K562 (cell line): ENCODE measurements at regions not wholly inside any gene's neighbourhood (a gene's known extent, or its start where the extent isn't known, plus 50 kb on each side); places are given as distances from the start of the nearest gene placed in this dataset.

Source experiments
- CHD7 ChIP-seq: fragments of 200-600 bp; sonication (generic); IDR thresholded peaks from one replicate; pipeline ENCODE4 v1.6.1; 2012; ENCODE audit warnings: mild to moderate bottlenecking, low read depth, low read length, inconsistent platforms
- CREB5 ChIP-seq: fragments of 250-450 bp; sonication (Bioruptor Pico); IDR thresholded peaks from 2 replicates; pipeline ENCODE4 v1.5.0; 2020; ENCODE audit warnings: mild to moderate bottlenecking
- PBX2 ChIP-seq, 2 experiments: IDR thresholded peaks in 1 of 2; conservative IDR thresholded peaks in 1 of 2; 2 replicates each; pipeline ENCODE4 v1.6.1; 2016; ENCODE audit warnings: low read depth in 2 of 2, mild to moderate bottlenecking in 1 of 2, missing compliant biosample characterization in 1 of 2, missing genetic modification characterization in 1 of 2, moderate library complexity in 1 of 2
- PCBP2 ChIP-seq: fragments of 200-400 bp; formaldehyde crosslinking; IDR thresholded peaks from 2 replicates; pipeline ENCODE4 v1.6.1; 2018; ENCODE audit warnings: low read length, low read depth, mild to moderate bottlenecking, moderate library complexity; ENCODE audit not compliant: poor library complexity, severe bottlenecking
- STAG1 ChIP-seq: sonication (generic); formaldehyde crosslinking; IDR thresholded peaks from 2 replicates; pipeline ENCODE4 v1.5.0; 2020; ENCODE audit warnings: missing genetic modification reagents, borderline replicate concordance
- TCF15 ChIP-seq: fragments of 250-450 bp; sonication (Bioruptor Pico); IDR thresholded peaks from 2 replicates; pipeline ENCODE4 v1.8.0; 2022; ENCODE audit warnings: moderate library complexity, mild to moderate bottlenecking, inconsistent platforms

- TF ChIP-seq PBX2 (CRISPR knock-in tag; IDR thresholded peaks at IDR 0.05; ENCODE audit: low read depth) (no peak), PBX2 (tag; conservative IDR thresholded peaks at IDR 0.05; ENCODE audit: low read depth) (peak; percentile 48; the same call in 1 of the 2 replicates), CHD7 (no peak), STAG1 (no peak), TCF15 (CRISPR knock-in tag) (no peak), PCBP2 (no peak), CREB5 (CRISPR knock-in tag) (no peak)
- TF ChIP-seq, all 486 proteins: peak for 5
Observed at GRCh38 chr6:14964556-14965270, 281.2 kb upstream of the JARID2 start (continued).
